NCI-H1694 (cell line): ENCODE measurements at regions not wholly inside any gene's neighbourhood (a gene's known extent, or its start where the extent isn't known, plus 50 kb on each side); places are given as distances from the start of the nearest gene placed in this dataset.

ENCODE experiments used
- DNase-seq: peaks from one replicate; lab custom pipeline; 2025; lab: John Stamatoyannopoulos, UW

- no peak for DNase-seq
Observed at GRCh38 chr3:43994657-43995546, 246.8 kb upstream of the TOPAZ1 start.

- DNase-seq: no peak
Observed at GRCh38 chr3:43995547-43996378, 245.9 kb upstream of the TOPAZ1 start.

GRCh38 chr3:43996379-43997301 is 245.0 kb upstream of the TOPAZ1 start:
- no peak for DNase-seq

GRCh38 chr3:43997316-43997715 is 244.4 kb upstream of the TOPAZ1 start:
- DNase-seq: no peak

GRCh38 chr3:43997788-43998369 is 243.8 kb upstream of the TOPAZ1 start:
- DNase-seq: no peak

- DNase-seq: no peak
Observed at GRCh38 chr3:43998370-43998835, 243.3 kb upstream of the TOPAZ1 start.

GRCh38 chr3:43998836-43999727 is 242.6 kb upstream of the TOPAZ1 start:
- peak; percentile 14 for DNase-seq

- no peak for DNase-seq
Observed at GRCh38 chr3:43999728-44000319, 241.9 kb upstream of the TOPAZ1 start.

- no peak for DNase-seq
Observed at GRCh38 chr3:44000586-44000985, 241.1 kb upstream of the TOPAZ1 start.

GRCh38 chr3:44001072-44001471 is 240.6 kb upstream of the TOPAZ1 start:
- DNase-seq: no peak

GRCh38 chr3:44003801-44004200 is 237.9 kb upstream of the TOPAZ1 start:
- DNase-seq: no peak

GRCh38 chr3:44011680-44012079 is 230.0 kb upstream of the TOPAZ1 start:
- DNase-seq: no peak

- no peak for DNase-seq
Observed at GRCh38 chr3:44012160-44012899, 229.4 kb upstream of the TOPAZ1 start.

- DNase-seq: no peak
Observed at GRCh38 chr3:44013967-44014366, 227.7 kb upstream of the TOPAZ1 start.

- no peak for DNase-seq
Observed at GRCh38 chr3:44015170-44015569, 226.5 kb upstream of the TOPAZ1 start.

- no peak for DNase-seq
Observed at GRCh38 chr3:44016818-44017217, 224.9 kb upstream of the TOPAZ1 start.

- no peak for DNase-seq
Observed at GRCh38 chr3:44018926-44019325, 222.8 kb upstream of the TOPAZ1 start.

GRCh38 chr3:44019736-44020135 is 221.9 kb upstream of the TOPAZ1 start:
- no peak for DNase-seq

GRCh38 chr3:44020143-44020542 is 221.5 kb upstream of the TOPAZ1 start:
- DNase-seq: no peak
